PC-3 (cell line): ENCODE measurements at regions not wholly inside any gene's neighbourhood (a gene's known extent, or its start where the extent isn't known, plus 50 kb on each side); places are given as distances from the start of the nearest gene placed in this dataset.

ENCODE experiments used
- EZH2 ChIP-seq: fragments of 300-600 bp; sonication (generic); IDR thresholded peaks from one replicate; pipeline ENCODE4 v1.6.1; 2017; ENCODE audit warnings: antibody characterized with exemption, mild to moderate bottlenecking, low read length; ENCODE audit not compliant: unreplicated experiment
- EZH2phosphoT487 ChIP-seq: fragments of 300-600 bp; sonication (generic); IDR thresholded peaks from 2 replicates; pipeline ENCODE4 v1.6.1; 2018; ENCODE audit warnings: mild to moderate bottlenecking, antibody characterized with exemption, low read length, borderline replicate concordance
- TF ChIP-seq, protein P1 (sequence below): fragments of 300-600 bp; sonication (generic); conservative IDR thresholded peaks from 2 replicates; pipeline ENCODE4 v1.5.1; 2017; ENCODE audit warnings: antibody characterized with exemption, low read depth, mild to moderate bottlenecking, low read length

DNA sequence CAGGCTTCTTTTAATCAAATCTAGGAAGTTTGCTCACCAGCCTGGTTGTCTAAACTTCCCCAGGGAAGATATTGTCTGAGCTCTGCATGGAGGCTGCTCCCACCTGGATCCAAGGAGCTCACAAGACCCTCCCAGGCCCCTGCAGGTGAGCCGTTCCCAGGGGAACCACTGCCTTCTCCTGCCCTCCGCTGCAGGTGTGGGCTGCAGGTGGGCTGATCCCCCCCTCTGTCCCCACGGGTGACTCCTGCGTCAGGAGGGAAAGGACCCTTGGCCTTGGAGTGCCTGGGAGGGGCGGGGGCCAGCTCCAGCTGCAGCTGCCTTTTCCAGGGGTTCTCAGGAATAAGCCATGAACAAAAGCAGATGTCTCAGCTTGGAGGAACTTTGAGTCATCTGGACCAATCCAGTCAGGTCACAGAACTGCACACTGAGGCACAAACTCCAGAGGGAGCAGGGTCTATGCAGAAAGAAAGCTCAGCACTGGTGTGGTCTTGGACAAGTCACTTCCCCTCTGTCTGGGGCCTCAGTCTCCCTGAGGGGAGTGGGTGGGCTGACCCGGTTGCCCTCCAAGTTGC, 246.6 kb upstream of the RTL1 start:
- TF ChIP-seq, protein P1, sequence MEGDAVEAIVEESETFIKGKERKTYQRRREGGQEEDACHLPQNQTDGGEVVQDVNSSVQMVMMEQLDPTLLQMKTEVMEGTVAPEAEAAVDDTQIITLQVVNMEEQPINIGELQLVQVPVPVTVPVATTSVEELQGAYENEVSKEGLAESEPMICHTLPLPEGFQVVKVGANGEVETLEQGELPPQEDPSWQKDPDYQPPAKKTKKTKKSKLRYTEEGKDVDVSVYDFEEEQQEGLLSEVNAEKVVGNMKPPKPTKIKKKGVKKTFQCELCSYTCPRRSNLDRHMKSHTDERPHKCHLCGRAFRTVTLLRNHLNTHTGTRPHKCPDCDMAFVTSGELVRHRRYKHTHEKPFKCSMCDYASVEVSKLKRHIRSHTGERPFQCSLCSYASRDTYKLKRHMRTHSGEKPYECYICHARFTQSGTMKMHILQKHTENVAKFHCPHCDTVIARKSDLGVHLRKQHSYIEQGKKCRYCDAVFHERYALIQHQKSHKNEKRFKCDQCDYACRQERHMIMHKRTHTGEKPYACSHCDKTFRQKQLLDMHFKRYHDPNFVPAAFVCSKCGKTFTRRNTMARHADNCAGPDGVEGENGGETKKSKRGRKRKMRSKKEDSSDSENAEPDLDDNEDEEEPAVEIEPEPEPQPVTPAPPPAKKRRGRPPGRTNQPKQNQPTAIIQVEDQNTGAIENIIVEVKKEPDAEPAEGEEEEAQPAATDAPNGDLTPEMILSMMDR = no peak
- TF ChIP-seq EZH2 (no peak), EZH2phosphoT487 (no peak)
